ENCODE measurements at regions not wholly inside any gene's neighbourhood (a gene's known extent, or its start where the extent isn't known, plus 50 kb on each side); places are given as distances from the start of the nearest gene placed in this dataset.

GRCh38 chr10:113341138-113341537 is 211.7 kb upstream of the HABP2 start:
- TF ChIP-seq POLR2AphosphoS5 (IDR thresholded peaks at IDR 0.05; ENCODE audit: low read depth, low read length) (no peak), CTCF (IDR thresholded peaks at IDR 0.05) (no peak), SIN3A (IDR thresholded peaks at IDR 0.05; ENCODE audit: borderline replicate concordance, insufficient read depth, low read depth, low read length) (no peak), REST (IDR thresholded peaks at IDR 0.05; ENCODE audit: insufficient read depth in 1 of 2, low read depth in 2 of 2, low read length in 1 of 2) (no peak), TCF7L2 (IDR thresholded peaks at IDR 0.05; ENCODE audit: low read depth, low read length) (no peak)
